Astrocyte of the spinal cord (primary cell): ENCODE measurements at regions not wholly inside any gene's neighbourhood (a gene's known extent, or its start where the extent isn't known, plus 50 kb on each side); places are given as distances from the start of the nearest gene placed in this dataset.
"Not testable (repeated sequence)": the region's sequence is repeated elsewhere in the genome, so short reads cannot be mapped to it uniquely, and the experiment has no call there.

Source experiments
- DNase-seq: peaks from one replicate; pipeline ENCODE4 v3.0.0; 2011; ENCODE audit warnings: low read depth, low spot score
- H3K4me3 ChIP-seq: 2 replicates; pipeline ENCODE4 v1.5.1; 2011; ENCODE audit warnings: low read depth, mild to moderate bottlenecking, low read length, moderate library complexity
- in situ Hi-C: cut with HindIII; loops from 2 replicates; pipeline ENCODE4 v1.10.0; 2017; ENCODE audit warnings: low sequenced_read_pairs
- TF ChIP-seq, protein P1 (sequence below): IDR thresholded peaks from 2 replicates; pipeline ENCODE4 v1.5.1; 2012; ENCODE audit warnings: low read depth, mild to moderate bottlenecking, low read length, inconsistent platforms

DNA sequence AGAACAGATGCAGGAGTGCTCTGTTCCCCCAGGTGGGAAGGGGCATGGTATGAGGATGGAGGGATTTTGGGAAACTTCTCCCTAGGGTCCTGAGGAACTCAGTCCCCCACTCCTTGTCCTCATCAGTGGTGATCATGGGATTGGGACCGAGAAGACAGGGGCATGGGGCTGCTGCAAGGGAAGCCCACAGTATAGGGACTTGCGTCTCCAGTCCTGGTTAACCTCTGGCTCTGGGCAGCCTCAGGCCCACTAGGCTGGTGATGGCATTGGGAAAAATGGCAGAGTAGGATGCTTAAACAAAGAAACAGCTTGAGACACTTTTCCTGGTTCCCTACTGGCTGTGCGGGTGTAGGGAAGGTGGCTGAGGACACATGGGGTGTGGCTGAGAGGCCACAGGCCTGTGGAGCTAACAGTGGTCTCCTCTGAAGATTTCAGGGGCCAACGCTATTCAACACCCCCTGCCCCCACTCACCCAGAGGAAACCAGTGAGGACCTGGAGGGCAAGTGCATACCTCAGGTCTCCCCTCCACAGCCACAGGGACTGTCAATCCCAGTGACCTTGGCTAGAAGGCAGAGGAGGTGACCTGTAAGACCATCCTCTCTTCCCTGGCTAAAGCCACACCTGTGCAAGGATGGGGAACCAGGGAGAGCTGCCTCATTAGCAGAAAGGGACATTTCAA lies 261.3 kb downstream of the CCSER2 start:
- DNase-seq = no peak
- H3K4me3 ChIP-seq = no peak overlapping the region
- TF ChIP-seq, protein P1, sequence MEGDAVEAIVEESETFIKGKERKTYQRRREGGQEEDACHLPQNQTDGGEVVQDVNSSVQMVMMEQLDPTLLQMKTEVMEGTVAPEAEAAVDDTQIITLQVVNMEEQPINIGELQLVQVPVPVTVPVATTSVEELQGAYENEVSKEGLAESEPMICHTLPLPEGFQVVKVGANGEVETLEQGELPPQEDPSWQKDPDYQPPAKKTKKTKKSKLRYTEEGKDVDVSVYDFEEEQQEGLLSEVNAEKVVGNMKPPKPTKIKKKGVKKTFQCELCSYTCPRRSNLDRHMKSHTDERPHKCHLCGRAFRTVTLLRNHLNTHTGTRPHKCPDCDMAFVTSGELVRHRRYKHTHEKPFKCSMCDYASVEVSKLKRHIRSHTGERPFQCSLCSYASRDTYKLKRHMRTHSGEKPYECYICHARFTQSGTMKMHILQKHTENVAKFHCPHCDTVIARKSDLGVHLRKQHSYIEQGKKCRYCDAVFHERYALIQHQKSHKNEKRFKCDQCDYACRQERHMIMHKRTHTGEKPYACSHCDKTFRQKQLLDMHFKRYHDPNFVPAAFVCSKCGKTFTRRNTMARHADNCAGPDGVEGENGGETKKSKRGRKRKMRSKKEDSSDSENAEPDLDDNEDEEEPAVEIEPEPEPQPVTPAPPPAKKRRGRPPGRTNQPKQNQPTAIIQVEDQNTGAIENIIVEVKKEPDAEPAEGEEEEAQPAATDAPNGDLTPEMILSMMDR = no peak
- in situ Hi-C loops = no loop called here

DNA sequence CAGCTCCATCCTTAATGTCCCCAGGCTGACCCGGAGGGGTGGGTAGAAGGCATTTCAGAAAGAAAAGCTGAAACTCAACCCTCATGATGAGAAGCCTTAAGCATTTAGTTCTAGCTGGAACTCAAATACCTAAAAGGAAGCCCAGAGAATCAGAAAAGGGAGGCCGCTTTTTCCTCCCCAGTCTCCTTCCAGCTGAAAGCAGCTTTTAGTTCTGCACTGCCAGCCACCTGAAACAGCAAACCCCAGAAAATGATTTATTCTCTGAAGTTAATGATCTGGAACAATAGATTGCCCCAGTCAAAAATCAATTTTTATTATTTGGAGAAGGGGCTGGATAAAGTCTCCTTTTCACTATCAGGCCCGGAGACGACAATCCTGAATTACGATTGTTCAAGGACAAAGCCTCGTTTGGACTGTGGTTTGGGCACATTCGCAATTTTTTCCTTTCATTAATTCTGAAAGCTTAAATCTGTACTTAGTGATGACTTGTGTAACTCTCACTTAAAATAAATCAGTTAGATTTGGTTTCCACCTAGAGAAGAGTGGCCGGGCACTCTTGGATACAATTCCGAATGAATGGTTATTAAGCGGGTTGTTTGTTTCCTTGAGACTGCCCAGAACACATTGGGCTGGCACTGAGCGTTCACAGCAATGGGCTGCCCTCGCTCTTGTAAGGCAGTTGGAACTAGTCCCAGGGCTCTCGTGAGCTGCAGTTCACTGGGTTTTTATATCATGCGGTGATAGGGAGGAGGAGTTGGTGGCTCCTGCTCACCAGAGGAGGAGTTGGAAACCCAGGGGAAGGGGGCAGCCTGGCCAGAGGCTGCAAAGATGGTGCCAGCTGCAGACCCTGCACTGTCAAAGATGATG lies 262.2 kb downstream of the CCSER2 start:
- no peak overlapping the region for H3K4me3 ChIP-seq
- in situ Hi-C loops = no loop called here
- TF ChIP-seq, protein P1 = no peak
- no peak for DNase-seq

- TF ChIP-seq, protein P1 = no peak
- no peak for DNase-seq
- in situ Hi-C loops = no loop called here
- no peak overlapping the region for H3K4me3 ChIP-seq
Measured at GRCh38 chr10:84593506-84593905, 265.1 kb downstream of the CCSER2 start.

DNA sequence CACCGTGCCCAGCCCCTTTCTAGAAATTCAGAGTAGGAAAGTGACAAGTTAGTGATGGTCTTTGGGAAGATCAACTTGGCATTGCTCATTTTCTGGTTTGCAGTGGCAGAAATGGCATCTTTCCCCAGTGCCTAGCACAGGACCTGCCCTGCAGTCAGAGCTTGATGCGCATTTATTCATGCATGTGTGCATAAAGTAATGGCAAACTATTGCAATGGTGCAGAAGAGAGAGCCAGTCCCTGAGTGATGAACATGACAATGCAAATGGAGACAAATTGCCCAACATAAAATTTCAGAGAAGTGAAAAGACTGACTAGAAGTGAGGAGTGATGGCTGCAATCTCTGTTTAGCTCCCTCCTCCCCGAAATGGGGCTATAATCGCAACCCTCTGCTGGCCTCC lies 268.2 kb downstream of the CCSER2 start:
- no peak overlapping the region for H3K4me3 ChIP-seq
- in situ Hi-C loops = no loop called here
- DNase-seq = no peak
- TF ChIP-seq, protein P1 = no peak

GRCh38 chr10:84599254-84599653 lies 270.9 kb downstream of the CCSER2 start:
- DNase-seq = no peak
- TF ChIP-seq, protein P1 = no peak
- H3K4me3 ChIP-seq = no peak overlapping the region
- in situ Hi-C loops = no loop called here

GRCh38 chr10:84600947-84601346 lies 272.6 kb downstream of the CCSER2 start:
- no peak for DNase-seq
- no peak overlapping the region for H3K4me3 ChIP-seq
- TF ChIP-seq, protein P1 = no peak
- in situ Hi-C loops = no loop called here

DNA sequence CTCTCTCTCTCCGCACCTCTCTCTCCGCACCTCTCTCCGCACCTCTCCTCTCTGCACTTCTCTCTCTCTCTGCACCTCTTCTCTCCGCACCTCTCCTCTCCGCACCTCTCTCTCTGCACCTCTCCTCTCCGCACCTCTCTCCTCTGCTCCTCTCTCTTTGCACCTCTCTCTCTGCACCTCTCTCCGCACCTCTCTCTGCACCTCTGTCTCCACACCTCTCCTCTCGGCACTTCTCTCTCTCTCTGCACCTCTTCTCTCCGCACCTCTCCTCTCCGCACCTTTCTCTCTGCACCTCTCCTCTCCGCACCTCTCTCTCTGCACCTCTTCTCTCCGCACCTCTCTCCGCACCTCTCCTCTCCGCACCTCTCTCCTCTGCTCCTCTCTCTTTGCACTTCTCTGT lies 274.2 kb downstream of the CCSER2 start:
- H3K4me3 ChIP-seq, in situ Hi-C loops, DNase-seq: not testable (repeated sequence)
